IMR-90 (cell line): ENCODE measurements at regions not wholly inside any gene's neighbourhood (a gene's known extent, or its start where the extent isn't known, plus 50 kb on each side); places are given as distances from the start of the nearest gene placed in this dataset.

Experiments
- ATAC-seq: fragments of 200-7000 bp; cut with Tn5 transposase; 2 replicates; pipeline ENCODE4 v1.9.1; 2020; ENCODE audit warnings: low read depth, mild to moderate bottlenecking, moderate library complexity
- BruUV-seq: library from RNA; stranded (reverse); fragments of 400-500 nt; replicated peaks from 2 replicates; lab custom pipeline; 2021; lab: Mats Ljungman, UMichigan
- CTCF ChIA-PET: fragments of 300-600 bp; formaldehyde crosslinking; extraction: SDS; loops from one replicate; lab custom pipeline; 2021; ENCODE audit warnings: antibody characterized with exemption; lab: Yijun Ruan, JAX
- POLR2A ChIA-PET: fragments of 300-600 bp; sonication (Branson Sonifier 250); formaldehyde crosslinking; loops from one replicate; lab custom pipeline; 2022; ENCODE audit warnings: antibody characterized with exemption; ENCODE audit not compliant: unreplicated experiment; lab: Charles Lee
- DNase-seq: peaks from one replicate; pipeline ENCODE4 v3.0.0; 2013
- H2AFZ ChIP-seq: replicated peaks from 2 replicates; pipeline ENCODE3; 2013; ENCODE audit warnings: low read length, mild to moderate bottlenecking; ENCODE audit not compliant: poor library complexity
- H2AK5ac ChIP-seq: 2 replicates; pipeline ENCODE4 v1.6.1; 2013; ENCODE audit warnings: low read depth, low read length, inconsistent platforms
- H2AK9ac ChIP-seq: replicated peaks from 2 replicates; pipeline ENCODE3; 2013; ENCODE audit warnings: mild to moderate bottlenecking, low read depth, low read length, moderate library complexity; ENCODE audit not compliant: poor library complexity
- H2BK120ac ChIP-seq: 2 replicates; pipeline ENCODE4 v1.6.1; 2013; ENCODE audit warnings: low read depth, low read length, inconsistent platforms
- H2BK15ac ChIP-seq: 3 replicates; pipeline ENCODE4 v1.6.1; 2013; ENCODE audit warnings: low read depth, low read length, inconsistent platforms
- H2BK20ac ChIP-seq: 2 replicates; pipeline ENCODE4 v1.6.1; 2013; ENCODE audit warnings: low read depth, mild to moderate bottlenecking, inconsistent platforms, low read length, moderate library complexity
- H2BK5ac ChIP-seq: 2 replicates; pipeline ENCODE4 v1.6.1; 2013; ENCODE audit warnings: mild to moderate bottlenecking, low read depth, low read length, inconsistent platforms; ENCODE audit not compliant: poor library complexity, severe bottlenecking
- H3K14ac ChIP-seq: replicated peaks from 2 replicates; pipeline ENCODE4 v1.6.1; 2013; ENCODE audit warnings: low read depth, low read length, inconsistent platforms
- H3K18ac ChIP-seq: 2 replicates; pipeline ENCODE4 v1.6.1; 2013; ENCODE audit warnings: low read depth, low read length, control low read depth
- H3K23ac ChIP-seq: 2 replicates; pipeline ENCODE4 v1.6.1; 2013; ENCODE audit warnings: low read depth, low read length, inconsistent platforms
- H3K27ac ChIP-seq: 2 replicates; pipeline ENCODE4 v1.5.1; 2013; ENCODE audit warnings: mild to moderate bottlenecking, control low read depth, low read length; ENCODE audit not compliant: insufficient read depth
- H3K27me3 ChIP-seq: 2 replicates; pipeline ENCODE4 v1.6.1; 2013; ENCODE audit warnings: low read length; ENCODE audit not compliant: control insufficient read depth, insufficient read depth
- H3K36me3 ChIP-seq: 2 replicates; pipeline ENCODE4 v1.6.1; 2013; ENCODE audit warnings: low read length, mixed read lengths; ENCODE audit not compliant: control insufficient read depth, insufficient read depth
- H3K4ac ChIP-seq: 2 replicates; pipeline ENCODE4 v1.6.1; 2013; ENCODE audit warnings: low read depth, low read length, inconsistent platforms
- H3K4me1 ChIP-seq: 2 replicates; pipeline ENCODE4 v1.6.1; 2013; ENCODE audit warnings: low read length, mixed read lengths; ENCODE audit not compliant: control insufficient read depth, insufficient read depth
- H3K4me2 ChIP-seq: 2 replicates; pipeline ENCODE4 v1.6.1; 2013; ENCODE audit warnings: low read depth, mild to moderate bottlenecking, control low read depth, low read length, moderate library complexity
- H3K4me3 ChIP-seq: 2 replicates; pipeline ENCODE4 v1.5.1; 2013; ENCODE audit warnings: low read depth, mild to moderate bottlenecking, control low read depth, low read length, moderate library complexity; ENCODE audit not compliant: insufficient read depth
- H3K56ac ChIP-seq: 2 replicates; pipeline ENCODE4 v1.6.1; 2013; ENCODE audit warnings: low read length, inconsistent platforms; ENCODE audit not compliant: insufficient read depth; ENCODE audit errors: extremely low read depth
- H3K79me1 ChIP-seq, 2 experiments: 2 replicates each; pipeline ENCODE4 v1.6.1; 2013; ENCODE audit warnings: low read length in 2 of 2, inconsistent platforms in 1 of 2, low read depth in 1 of 2
- H3K9ac ChIP-seq: 2 replicates; pipeline ENCODE4 v1.6.1; 2013; ENCODE audit warnings: low read depth, low read length, control low read depth
- H3K9me1 ChIP-seq: 2 replicates; pipeline ENCODE4 v1.6.1; 2013; ENCODE audit warnings: low read length, inconsistent platforms; ENCODE audit not compliant: insufficient read depth
- H3K9me3 ChIP-seq: 2 replicates; pipeline ENCODE4 v1.6.1; 2013; ENCODE audit warnings: low read length; ENCODE audit not compliant: control insufficient read depth, insufficient read depth
- H4K20me1 ChIP-seq: 2 replicates; pipeline ENCODE4 v1.6.1; 2013; ENCODE audit warnings: low read length, inconsistent platforms; ENCODE audit not compliant: insufficient read depth
- H4K5ac ChIP-seq: 2 replicates; pipeline ENCODE4 v1.6.1; 2013; ENCODE audit warnings: mild to moderate bottlenecking, low read depth, low read length, control low read depth
- H4K8ac ChIP-seq, 2 experiments: 2 replicates each; pipeline ENCODE4 v1.6.1; 2013; ENCODE audit warnings: low read depth in 2 of 2, low read length in 2 of 2, control low read depth in 1 of 2, inconsistent platforms in 1 of 2
- H4K91ac ChIP-seq: 2 replicates; pipeline ENCODE4 v1.6.1; 2013; ENCODE audit warnings: low read depth, low read length, inconsistent platforms; ENCODE audit not compliant: insufficient read depth
- BHLHE40 ChIP-seq: fragments of 150-350 bp; IDR thresholded peaks from 2 replicates; pipeline ENCODE4 v1.6.1; 2016; ENCODE audit warnings: mild to moderate bottlenecking, low read depth, low read length
- CEBPB ChIP-seq: IDR thresholded peaks from 2 replicates; pipeline ENCODE4 v1.6.1; 2012; ENCODE audit warnings: low read depth, low read length, improper control_type of control experiment
- CHD1 ChIP-seq: IDR thresholded peaks from 2 replicates; pipeline ENCODE4 v1.6.1; 2012; ENCODE audit warnings: low read depth, low read length, improper control_type of control experiment
- FOS ChIP-seq: fragments of 150-350 bp; IDR thresholded peaks from 2 replicates; pipeline ENCODE4 v1.6.1; 2016; ENCODE audit warnings: low read depth, low read length
- MAFK ChIP-seq: IDR thresholded peaks from 2 replicates; pipeline ENCODE4 v1.6.1; 2012; ENCODE audit warnings: low read depth, low read length, improper control_type of control experiment
- MAZ ChIP-seq: IDR thresholded peaks from 2 replicates; pipeline ENCODE4 v1.6.1; 2012; ENCODE audit warnings: low read depth, mild to moderate bottlenecking, low read length, improper control_type of control experiment, moderate library complexity, borderline replicate concordance
- MXI1 ChIP-seq: IDR thresholded peaks from 2 replicates; pipeline ENCODE4 v1.6.1; 2012; ENCODE audit warnings: low read depth, mild to moderate bottlenecking, low read length, moderate library complexity, borderline replicate concordance
- NFE2L2 ChIP-seq: fragments of 150-350 bp; IDR thresholded peaks from 2 replicates; pipeline ENCODE4 v1.6.1; 2016; ENCODE audit warnings: low read depth, mild to moderate bottlenecking, low read length
- POLR2A ChIP-seq: IDR thresholded peaks from 2 replicates; pipeline ENCODE4 v1.6.1; 2012; ENCODE audit warnings: mild to moderate bottlenecking, low read depth, low read length
- RAD21 ChIP-seq: IDR thresholded peaks from 2 replicates; pipeline ENCODE4 v1.6.1; 2012; ENCODE audit warnings: low read length, improper control_type of control experiment
- RCOR1 ChIP-seq: IDR thresholded peaks from 2 replicates; pipeline ENCODE4 v1.6.1; 2012; ENCODE audit warnings: mild to moderate bottlenecking, low read length, improper control_type of control experiment; ENCODE audit not compliant: insufficient replicate concordance
- RFX5 ChIP-seq: IDR thresholded peaks from 2 replicates; pipeline ENCODE4 v1.8.0; 2012; ENCODE audit warnings: low read depth, mild to moderate bottlenecking, low read length, moderate library complexity
- SMC3 ChIP-seq: fragments of 150-350 bp; IDR thresholded peaks from 2 replicates; pipeline ENCODE4 v1.6.1; 2016; ENCODE audit warnings: low read depth, mild to moderate bottlenecking, antibody characterized with exemption, low read length, moderate library complexity
- WGBS, 2 experiments: methylation state at CpG; one replicate each; pipeline versions ENCODE4 v1.1.5 to v1.1.7; 2013; ENCODE audit warnings: missing lambda C conversion rate in 2 of 2; ENCODE audit not compliant: insufficient read length in 1 of 2; ENCODE audit errors: extremely low coverage in 2 of 2; 5-methylcytosine and 5-hydroxymethylcytosine counted together
- dilution Hi-C: fragments of 300-500 bp; cut with HindIII; formaldehyde crosslinking; loops from one replicate; pipeline ENCODE4 v1.14.3; 2018; ENCODE audit warnings: low sequenced_read_pairs; ENCODE audit not compliant: unreplicated experiment
- in situ Hi-C: fragments of 300-500 bp; cut with MboI; formaldehyde crosslinking; loops from 3 replicates; pipeline ENCODE4 v1.14.3; 2019; ENCODE audit warnings: low sequenced_read_pairs, inconsistent platforms, mixed read lengths
- intact Hi-C: fragments of 100-400 bp; cut with micrococcal nuclease; formaldehyde crosslinking; loops from 2 replicates; pipeline ENCODE4 v1.10.0; 2022
- TF ChIP-seq, protein P1 (sequence below): fragments of 150-350 bp; IDR thresholded peaks from 2 replicates; pipeline ENCODE4 v1.6.1; 2016; ENCODE audit warnings: low read depth, mild to moderate bottlenecking, low read length, moderate library complexity, borderline replicate concordance
- TF ChIP-seq, protein P2 (sequence below): fragments of 150-350 bp; IDR thresholded peaks from 2 replicates; pipeline ENCODE4 v1.6.1; 2017; ENCODE audit warnings: mild to moderate bottlenecking, antibody characterized with exemption, low read length, low read depth

DNA sequence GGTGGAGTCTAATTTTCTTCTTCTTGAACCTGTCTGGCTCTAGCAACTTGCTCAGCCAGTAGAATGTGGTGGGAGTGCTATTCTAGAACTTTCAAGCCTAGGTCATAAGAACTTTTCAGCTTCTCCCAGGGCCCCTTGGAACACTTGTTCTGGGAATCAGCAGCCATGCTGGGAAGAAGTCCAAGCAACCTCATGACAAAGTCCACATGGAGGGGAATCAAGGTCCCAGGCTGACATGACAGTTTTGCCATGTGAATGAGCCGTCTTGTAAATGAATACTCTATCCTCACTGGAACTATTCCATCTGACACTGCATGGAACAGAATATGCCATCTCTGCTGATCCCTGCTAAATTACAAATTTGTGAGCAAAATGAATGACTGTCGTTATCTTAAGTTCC is 214.2 kb upstream of the TBX3 start:
- no CpG with 5 or more reads among the region's 2 CpGs for WGBS, 2 experiments
- Histone ChIP-seq H4K91ac (no peak overlapping the region), H3K4me2 (no peak overlapping the region), H3K4ac (no peak overlapping the region), H4K8ac (no peak overlapping the region), H3K9ac (no peak overlapping the region), H2BK15ac (no peak overlapping the region), H3K27me3 (no peaks in the 10 kb centered on the region), H4K5ac (no peak overlapping the region), H2AFZ (no peak overlapping the region), H2BK5ac (no peak overlapping the region), H2BK20ac (no peak overlapping the region), H3K79me1 (peaks cover 0 to 7% of the 10 kb centered on the region in 2 experiments; a peak in 1 of 4 replicates), H3K18ac (no peak overlapping the region), H3K9me3 (no peaks in the 10 kb centered on the region), H3K4me3 (no peak overlapping the region), H3K4me1 (peaks cover 9% of the 10 kb centered on the region), H4K20me1 (no peaks in the 10 kb centered on the region), H3K14ac (no peak overlapping the region), H3K56ac (no peak overlapping the region), H3K27ac (no peak overlapping the region), H2AK9ac (no peak overlapping the region), H3K23ac (no peak overlapping the region), H3K36me3 (no peaks in the 10 kb centered on the region), H2AK5ac (no peak overlapping the region), H2BK120ac (no peak overlapping the region), H3K9me1 (peaks cover 17% of the 10 kb centered on the region)
- no peak for TF ChIP-seq MAZ
- no peak for TF ChIP-seq CHD1
- TF ChIP-seq BHLHE40 = no peak
- TF ChIP-seq POLR2A = no peak
- no peak for TF ChIP-seq FOS
- TF ChIP-seq MAFK = no peak
- TF ChIP-seq MXI1 = no peak
- TF ChIP-seq, protein P1, sequence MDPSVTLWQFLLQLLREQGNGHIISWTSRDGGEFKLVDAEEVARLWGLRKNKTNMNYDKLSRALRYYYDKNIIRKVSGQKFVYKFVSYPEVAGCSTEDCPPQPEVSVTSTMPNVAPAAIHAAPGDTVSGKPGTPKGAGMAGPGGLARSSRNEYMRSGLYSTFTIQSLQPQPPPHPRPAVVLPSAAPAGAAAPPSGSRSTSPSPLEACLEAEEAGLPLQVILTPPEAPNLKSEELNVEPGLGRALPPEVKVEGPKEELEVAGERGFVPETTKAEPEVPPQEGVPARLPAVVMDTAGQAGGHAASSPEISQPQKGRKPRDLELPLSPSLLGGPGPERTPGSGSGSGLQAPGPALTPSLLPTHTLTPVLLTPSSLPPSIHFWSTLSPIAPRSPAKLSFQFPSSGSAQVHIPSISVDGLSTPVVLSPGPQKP = no peak
- TF ChIP-seq RCOR1 = no peak
- no peak for TF ChIP-seq CEBPB
- TF ChIP-seq, protein P2, sequence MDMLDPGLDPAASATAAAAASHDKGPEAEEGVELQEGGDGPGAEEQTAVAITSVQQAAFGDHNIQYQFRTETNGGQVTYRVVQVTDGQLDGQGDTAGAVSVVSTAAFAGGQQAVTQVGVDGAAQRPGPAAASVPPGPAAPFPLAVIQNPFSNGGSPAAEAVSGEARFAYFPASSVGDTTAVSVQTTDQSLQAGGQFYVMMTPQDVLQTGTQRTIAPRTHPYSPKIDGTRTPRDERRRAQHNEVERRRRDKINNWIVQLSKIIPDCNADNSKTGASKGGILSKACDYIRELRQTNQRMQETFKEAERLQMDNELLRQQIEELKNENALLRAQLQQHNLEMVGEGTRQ = no peak
- TF ChIP-seq SMC3 = no peak
- no peak for TF ChIP-seq NFE2L2
- TF ChIP-seq RFX5 = no peak
- TF ChIP-seq RAD21 = no peak
- DNase-seq = no peak
- intact Hi-C loops (no loop called here), in situ Hi-C loops (no loop called here), dilution Hi-C loops (no loop called here)
- POLR2A ChIA-PET = interaction anchor here (0.9 kb wide), 1 partner anchor 214 kb away, joined by 3 read pairs; the partner anchor contains the start of gene TBX3
- CTCF ChIA-PET = no interaction called here
- no peak for ATAC-seq
- no TSS peak for BruUV-seq
